ENCODE measurements at regions not wholly inside any gene's neighbourhood (a gene's known extent, or its start where the extent isn't known, plus 50 kb on each side); places are given as distances from the start of the nearest gene placed in this dataset.

- H3K27ac Mint-ChIP-seq, result no peak overlapping the region
- Histone ChIP-seq H3K56ac (ENCODE audit: insufficient read length, low read depth, low read length) (no peak overlapping the region), H3K27ac (ENCODE audit: insufficient read length, low read depth, low read length) (no peak overlapping the region), H2AK5ac (ENCODE audit: insufficient read length, low read length) (no peak overlapping the region), H3K4me1 (ENCODE audit: insufficient read depth, low read length) (no peaks in the 10 kb centered on the region), H3K27me3 (ENCODE audit: insufficient read depth, low read length) (no peaks in the 10 kb centered on the region), H4K5ac (ENCODE audit: insufficient read length, low read depth, low read length) (no peak overlapping the region), H3T11ph (ENCODE audit: low read length) (no peak overlapping the region), H3K9me3 (ENCODE audit: control insufficient read depth, low read depth, low read length) (no peaks in the 10 kb centered on the region), H2AFZ (ENCODE audit: low read length) (no peak overlapping the region), H2BK12ac (ENCODE audit: insufficient read length, low read depth, low read length) (no peak overlapping the region), H3K23me2 (ENCODE audit: insufficient read length, low read depth, low read length, poor library complexity, severe bottlenecking) (no peaks in the 10 kb centered on the region), H3K14ac (ENCODE audit: insufficient read depth, low read length) (no peak overlapping the region), H2BK20ac (ENCODE audit: low read depth, low read length, poor library complexity, severe bottlenecking) (no peak overlapping the region), H3K18ac (ENCODE audit: insufficient read length, low read depth, low read length) (no peak overlapping the region), H3K79me2 (ENCODE audit: insufficient read depth, low read length) (no peaks in the 10 kb centered on the region), H2BK120ac (ENCODE audit: low read depth, low read length, poor library complexity, severe bottlenecking) (no peak overlapping the region), H3K4ac (ENCODE audit: low read depth, low read length) (no peak overlapping the region), H3K9ac (ENCODE audit: extremely low read depth, insufficient read length, low read length) (no peak overlapping the region), H2BK5ac (ENCODE audit: insufficient read length, low read length) (no peak overlapping the region), H3K79me1 (ENCODE audit: insufficient read depth, low read depth, low read length, poor library complexity, severe bottlenecking) (no peaks in the 10 kb centered on the region), H3K23ac (ENCODE audit: insufficient read length, low read depth, low read length) (no peak overlapping the region), H2BK15ac (ENCODE audit: low read depth, low read length) (no peak overlapping the region), H4K91ac (ENCODE audit: insufficient read length, low read depth, low read length) (no peak overlapping the region), H4K8ac (replicated peaks; ENCODE audit: insufficient read length, low read depth, low read length) (no peak overlapping the region), H3K4me2 (ENCODE audit: insufficient read depth, insufficient read length, low read length) (no peak overlapping the region), H4K20me1 (ENCODE audit: control insufficient read depth, insufficient read depth, insufficient read length) (no peaks in the 10 kb centered on the region)
- no peak for TF ChIP-seq CTCF (conservative IDR thresholded peaks at IDR 0.05)
- peaks cover 0 to 5% of the 10 kb centered on the region in 2 experiments; a peak in 1 of 4 replicates for H3K4me1 Mint-ChIP-seq
- no CpG with 5 or more reads among the region's 2 CpGs for WGBS (ENCODE audit: extremely low coverage, insufficient read length, low lambda C conversion rate)
- no peak overlapping the region for H3K4me3 Mint-ChIP-seq
- H3K9me3 Mint-ChIP-seq, result peaks cover 12 to 24% of the 10 kb centered on the region in 2 experiments; a peak in 4 of 5 replicates
- DNase-seq, result no peak
- peaks cover 0 to 22% (median 4%) of the 10 kb centered on the region in 3 experiments; a peak in 4 of 7 replicates for H3K36me3 Mint-ChIP-seq (ENCODE audit: insufficient read depth in 1 of 3, low read depth in 3 of 3)
- no peaks in the 10 kb centered on the region; the same call in 1 of the 2 replicates for H3K27me3 Mint-ChIP-seq (ENCODE audit: low read depth)
Observed at GRCh38 chr4:100269446-100269845, 79.2 kb upstream of the DDIT4L start.
